Gastroesophageal sphincter (tissue), 3 donors: ENCODE measurements at regions not wholly inside any gene's neighbourhood (a gene's known extent, or its start where the extent isn't known, plus 50 kb on each side); places are given as distances from the start of the nearest gene placed in this dataset.

Source experiments
- POLR2A ChIP-seq, 2 donors: fragments of 450-650 bp; IDR thresholded peaks; one replicate each; pipeline ENCODE4 v1.6.1; 2017; ENCODE audit warnings: antibody characterized with exemption in 2 of 2, mild to moderate bottlenecking in 2 of 2, moderate library complexity in 1 of 2
- TF ChIP-seq, protein P1 (sequence below), 4 experiments: fragments of 200-600 bp in 2 of 4; fragments of 450-650 bp in 2 of 4; sonication (generic) in 1 of 4; IDR thresholded peaks; one replicate each; pipeline ENCODE4 v1.5.1; 2017 to 2019; ENCODE audit warnings: antibody characterized with exemption in 4 of 4, mild to moderate bottlenecking in 2 of 4, moderate library complexity in 2 of 4

GRCh38 chr9:16254674-16255073 lies 615.8 kb downstream of the BNC2 start:
- TF ChIP-seq POLR2A (IDR thresholded peaks at IDR 0.05) = no peak
- TF ChIP-seq, protein P1, sequence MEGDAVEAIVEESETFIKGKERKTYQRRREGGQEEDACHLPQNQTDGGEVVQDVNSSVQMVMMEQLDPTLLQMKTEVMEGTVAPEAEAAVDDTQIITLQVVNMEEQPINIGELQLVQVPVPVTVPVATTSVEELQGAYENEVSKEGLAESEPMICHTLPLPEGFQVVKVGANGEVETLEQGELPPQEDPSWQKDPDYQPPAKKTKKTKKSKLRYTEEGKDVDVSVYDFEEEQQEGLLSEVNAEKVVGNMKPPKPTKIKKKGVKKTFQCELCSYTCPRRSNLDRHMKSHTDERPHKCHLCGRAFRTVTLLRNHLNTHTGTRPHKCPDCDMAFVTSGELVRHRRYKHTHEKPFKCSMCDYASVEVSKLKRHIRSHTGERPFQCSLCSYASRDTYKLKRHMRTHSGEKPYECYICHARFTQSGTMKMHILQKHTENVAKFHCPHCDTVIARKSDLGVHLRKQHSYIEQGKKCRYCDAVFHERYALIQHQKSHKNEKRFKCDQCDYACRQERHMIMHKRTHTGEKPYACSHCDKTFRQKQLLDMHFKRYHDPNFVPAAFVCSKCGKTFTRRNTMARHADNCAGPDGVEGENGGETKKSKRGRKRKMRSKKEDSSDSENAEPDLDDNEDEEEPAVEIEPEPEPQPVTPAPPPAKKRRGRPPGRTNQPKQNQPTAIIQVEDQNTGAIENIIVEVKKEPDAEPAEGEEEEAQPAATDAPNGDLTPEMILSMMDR (IDR thresholded peaks at IDR 0.05) = no peak
